OCI-LY3 (cell line): ENCODE measurements at regions not wholly inside any gene's neighbourhood (a gene's known extent, or its start where the extent isn't known, plus 50 kb on each side); places are given as distances from the start of the nearest gene placed in this dataset.

Experiments used
- EZH2phosphoT487 ChIP-seq: fragments of 200-600 bp; shearing (Covaris generic); IDR thresholded peaks from 2 replicates; pipeline ENCODE4 v1.6.1; 2018; ENCODE audit warnings: antibody characterized with exemption, mixed run types, low read depth
- TF ChIP-seq, protein P1 (sequence below): fragments of 200-600, 300-600 bp; sonication (generic); IDR thresholded peaks from 2 replicates; pipeline ENCODE4 v1.5.1; 2014; ENCODE audit warnings: antibody characterized with exemption, low read length, low read depth

DNA sequence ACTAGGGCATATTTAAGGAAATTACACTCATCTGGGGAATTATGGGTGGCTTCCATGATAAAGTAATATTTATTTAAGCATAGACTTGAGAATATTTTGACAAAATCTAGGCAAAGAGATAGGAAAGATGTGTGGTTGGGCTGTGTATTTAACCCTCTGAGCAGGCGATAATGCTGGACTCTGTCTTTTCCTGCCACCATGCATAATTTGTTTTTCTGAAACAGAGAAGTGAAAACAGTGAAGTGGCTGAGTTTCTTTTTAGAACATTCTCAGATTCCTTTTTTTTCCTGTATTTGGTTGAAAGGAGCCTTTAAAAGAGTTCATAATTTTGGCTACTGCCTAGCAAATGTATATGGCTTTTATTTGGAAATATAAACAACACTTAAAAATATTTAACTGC is 104.8 kb upstream of the CDH19 start:
- TF ChIP-seq, protein P1, sequence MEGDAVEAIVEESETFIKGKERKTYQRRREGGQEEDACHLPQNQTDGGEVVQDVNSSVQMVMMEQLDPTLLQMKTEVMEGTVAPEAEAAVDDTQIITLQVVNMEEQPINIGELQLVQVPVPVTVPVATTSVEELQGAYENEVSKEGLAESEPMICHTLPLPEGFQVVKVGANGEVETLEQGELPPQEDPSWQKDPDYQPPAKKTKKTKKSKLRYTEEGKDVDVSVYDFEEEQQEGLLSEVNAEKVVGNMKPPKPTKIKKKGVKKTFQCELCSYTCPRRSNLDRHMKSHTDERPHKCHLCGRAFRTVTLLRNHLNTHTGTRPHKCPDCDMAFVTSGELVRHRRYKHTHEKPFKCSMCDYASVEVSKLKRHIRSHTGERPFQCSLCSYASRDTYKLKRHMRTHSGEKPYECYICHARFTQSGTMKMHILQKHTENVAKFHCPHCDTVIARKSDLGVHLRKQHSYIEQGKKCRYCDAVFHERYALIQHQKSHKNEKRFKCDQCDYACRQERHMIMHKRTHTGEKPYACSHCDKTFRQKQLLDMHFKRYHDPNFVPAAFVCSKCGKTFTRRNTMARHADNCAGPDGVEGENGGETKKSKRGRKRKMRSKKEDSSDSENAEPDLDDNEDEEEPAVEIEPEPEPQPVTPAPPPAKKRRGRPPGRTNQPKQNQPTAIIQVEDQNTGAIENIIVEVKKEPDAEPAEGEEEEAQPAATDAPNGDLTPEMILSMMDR, result no peak
- no peak for TF ChIP-seq EZH2phosphoT487
